ENCODE measurements at regions not wholly inside any gene's neighbourhood (a gene's known extent, or its start where the extent isn't known, plus 50 kb on each side); places are given as distances from the start of the nearest gene placed in this dataset.

GRCh38 chr5:27491746-27492439, 453.5 kb upstream of the CDH9 start:
- H4K20me1 ChIP-seq (ENCODE audit: insufficient read depth) = no peaks in the 10 kb centered on the region
- no peak overlapping the region for H3K27ac ChIP-seq (ENCODE audit: low read depth in 2 of 2, low read length in 1 of 2)
- no peak overlapping the region for H3K9ac ChIP-seq
- TF ChIP-seq EP300 (IDR thresholded peaks at IDR 0.05; ENCODE audit: borderline replicate concordance in 1 of 2, low read depth in 1 of 2, low read length in 1 of 2) (no peak), TAF1 (IDR thresholded peaks at IDR 0.05; ENCODE audit: borderline replicate concordance, low read depth, low read length) (no peak), NFIC (IDR thresholded peaks at IDR 0.05; ENCODE audit: borderline replicate concordance) (no peak), ELF1 (IDR thresholded peaks at IDR 0.05) (no peak), FOSL2 (IDR thresholded peaks at IDR 0.05; ENCODE audit: borderline replicate concordance, low read depth) (no peak), MEF2A (IDR thresholded peaks at IDR 0.05; ENCODE audit: borderline replicate concordance, low read depth) (no peak), TEAD4 (IDR thresholded peaks at IDR 0.05; ENCODE audit: borderline replicate concordance, insufficient read depth) (no peak), RXRA (IDR thresholded peaks at IDR 0.05; ENCODE audit: borderline replicate concordance, low read depth) (no peak), RAD21 (IDR thresholded peaks at IDR 0.05; ENCODE audit: low read length) (no peak), RFX5 (IDR thresholded peaks at IDR 0.05; ENCODE audit: low read length) (no peak)
- TF ChIP-seq, protein P1, sequence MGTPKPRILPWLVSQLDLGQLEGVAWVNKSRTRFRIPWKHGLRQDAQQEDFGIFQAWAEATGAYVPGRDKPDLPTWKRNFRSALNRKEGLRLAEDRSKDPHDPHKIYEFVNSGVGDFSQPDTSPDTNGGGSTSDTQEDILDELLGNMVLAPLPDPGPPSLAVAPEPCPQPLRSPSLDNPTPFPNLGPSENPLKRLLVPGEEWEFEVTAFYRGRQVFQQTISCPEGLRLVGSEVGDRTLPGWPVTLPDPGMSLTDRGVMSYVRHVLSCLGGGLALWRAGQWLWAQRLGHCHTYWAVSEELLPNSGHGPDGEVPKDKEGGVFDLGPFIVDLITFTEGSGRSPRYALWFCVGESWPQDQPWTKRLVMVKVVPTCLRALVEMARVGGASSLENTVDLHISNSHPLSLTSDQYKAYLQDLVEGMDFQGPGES (IDR thresholded peaks at IDR 0.05; ENCODE audit: low read depth, low read length) = no peak
- TF ChIP-seq, protein P2, sequence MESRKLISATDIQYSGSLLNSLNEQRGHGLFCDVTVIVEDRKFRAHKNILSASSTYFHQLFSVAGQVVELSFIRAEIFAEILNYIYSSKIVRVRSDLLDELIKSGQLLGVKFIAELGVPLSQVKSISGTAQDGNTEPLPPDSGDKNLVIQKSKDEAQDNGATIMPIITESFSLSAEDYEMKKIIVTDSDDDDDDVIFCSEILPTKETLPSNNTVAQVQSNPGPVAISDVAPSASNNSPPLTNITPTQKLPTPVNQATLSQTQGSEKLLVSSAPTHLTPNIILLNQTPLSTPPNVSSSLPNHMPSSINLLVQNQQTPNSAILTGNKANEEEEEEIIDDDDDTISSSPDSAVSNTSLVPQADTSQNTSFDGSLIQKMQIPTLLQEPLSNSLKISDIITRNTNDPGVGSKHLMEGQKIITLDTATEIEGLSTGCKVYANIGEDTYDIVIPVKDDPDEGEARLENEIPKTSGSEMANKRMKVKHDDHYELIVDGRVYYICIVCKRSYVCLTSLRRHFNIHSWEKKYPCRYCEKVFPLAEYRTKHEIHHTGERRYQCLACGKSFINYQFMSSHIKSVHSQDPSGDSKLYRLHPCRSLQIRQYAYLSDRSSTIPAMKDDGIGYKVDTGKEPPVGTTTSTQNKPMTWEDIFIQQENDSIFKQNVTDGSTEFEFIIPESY (IDR thresholded peaks at IDR 0.05; ENCODE audit: borderline replicate concordance, low read depth) = no peak
- TF ChIP-seq, protein P3, sequence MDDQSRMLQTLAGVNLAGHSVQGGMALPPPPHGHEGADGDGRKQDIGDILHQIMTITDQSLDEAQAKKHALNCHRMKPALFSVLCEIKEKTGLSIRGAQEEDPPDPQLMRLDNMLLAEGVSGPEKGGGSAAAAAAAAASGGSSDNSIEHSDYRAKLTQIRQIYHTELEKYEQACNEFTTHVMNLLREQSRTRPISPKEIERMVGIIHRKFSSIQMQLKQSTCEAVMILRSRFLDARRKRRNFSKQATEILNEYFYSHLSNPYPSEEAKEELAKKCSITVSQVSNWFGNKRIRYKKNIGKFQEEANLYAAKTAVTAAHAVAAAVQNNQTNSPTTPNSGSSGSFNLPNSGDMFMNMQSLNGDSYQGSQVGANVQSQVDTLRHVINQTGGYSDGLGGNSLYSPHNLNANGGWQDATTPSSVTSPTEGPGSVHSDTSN (IDR thresholded peaks at IDR 0.05) = no peak
- TF ChIP-seq, protein P4, sequence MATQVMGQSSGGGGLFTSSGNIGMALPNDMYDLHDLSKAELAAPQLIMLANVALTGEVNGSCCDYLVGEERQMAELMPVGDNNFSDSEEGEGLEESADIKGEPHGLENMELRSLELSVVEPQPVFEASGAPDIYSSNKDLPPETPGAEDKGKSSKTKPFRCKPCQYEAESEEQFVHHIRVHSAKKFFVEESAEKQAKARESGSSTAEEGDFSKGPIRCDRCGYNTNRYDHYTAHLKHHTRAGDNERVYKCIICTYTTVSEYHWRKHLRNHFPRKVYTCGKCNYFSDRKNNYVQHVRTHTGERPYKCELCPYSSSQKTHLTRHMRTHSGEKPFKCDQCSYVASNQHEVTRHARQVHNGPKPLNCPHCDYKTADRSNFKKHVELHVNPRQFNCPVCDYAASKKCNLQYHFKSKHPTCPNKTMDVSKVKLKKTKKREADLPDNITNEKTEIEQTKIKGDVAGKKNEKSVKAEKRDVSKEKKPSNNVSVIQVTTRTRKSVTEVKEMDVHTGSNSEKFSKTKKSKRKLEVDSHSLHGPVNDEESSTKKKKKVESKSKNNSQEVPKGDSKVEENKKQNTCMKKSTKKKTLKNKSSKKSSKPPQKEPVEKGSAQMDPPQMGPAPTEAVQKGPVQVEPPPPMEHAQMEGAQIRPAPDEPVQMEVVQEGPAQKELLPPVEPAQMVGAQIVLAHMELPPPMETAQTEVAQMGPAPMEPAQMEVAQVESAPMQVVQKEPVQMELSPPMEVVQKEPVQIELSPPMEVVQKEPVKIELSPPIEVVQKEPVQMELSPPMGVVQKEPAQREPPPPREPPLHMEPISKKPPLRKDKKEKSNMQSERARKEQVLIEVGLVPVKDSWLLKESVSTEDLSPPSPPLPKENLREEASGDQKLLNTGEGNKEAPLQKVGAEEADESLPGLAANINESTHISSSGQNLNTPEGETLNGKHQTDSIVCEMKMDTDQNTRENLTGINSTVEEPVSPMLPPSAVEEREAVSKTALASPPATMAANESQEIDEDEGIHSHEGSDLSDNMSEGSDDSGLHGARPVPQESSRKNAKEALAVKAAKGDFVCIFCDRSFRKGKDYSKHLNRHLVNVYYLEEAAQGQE (IDR thresholded peaks at IDR 0.05; ENCODE audit: low read depth, low read length) = no peak
- H3K36me3 ChIP-seq (replicated peaks in 1 of 2; ENCODE audit: control insufficient read depth in 1 of 2, insufficient read depth in 2 of 2, low read length in 1 of 2) = no peaks in the 10 kb centered on the region
- no peak overlapping the region for H3K4me3 ChIP-seq (ENCODE audit: low read depth in 2 of 2, low read length in 1 of 2)
- no peaks in the 10 kb centered on the region for H3K27me3 ChIP-seq (ENCODE audit: insufficient read depth)
- no peaks in the 10 kb centered on the region for H3F3A ChIP-seq (replicated peaks; ENCODE audit: insufficient read depth)
- DNase-seq = no peak
- H3K9me3 ChIP-seq = no peaks in the 10 kb centered on the region
- H2AFZ ChIP-seq (ENCODE audit: low read depth) = no peak overlapping the region
- no peaks in the 10 kb centered on the region for H3K79me2 ChIP-seq (ENCODE audit: insufficient read depth)
- CTCF ChIA-PET = no interaction called here
- H3K9me2 ChIP-seq = no peaks in the 10 kb centered on the region
- H3K4me1 ChIP-seq (ENCODE audit: control insufficient read depth in 1 of 2, insufficient read depth in 2 of 2, low read depth in 1 of 2, low read length in 1 of 2) = peaks cover 0 to under 1% of the 10 kb centered on the region in 2 experiments; a peak in 2 of 4 replicates
- no peak overlapping the region for H3K4me2 ChIP-seq
- POLR2A ChIA-PET = no interaction called here
- 69% methylated on average over 3 of the region's 3 CpGs for WGBS (ENCODE audit: low lambda C conversion rate)

Measured in SK-N-SH (cell line).